ENCODE measurements at regions not wholly inside any gene's neighbourhood (a gene's known extent, or its start where the extent isn't known, plus 50 kb on each side); places are given as distances from the start of the nearest gene placed in this dataset.

DNA sequence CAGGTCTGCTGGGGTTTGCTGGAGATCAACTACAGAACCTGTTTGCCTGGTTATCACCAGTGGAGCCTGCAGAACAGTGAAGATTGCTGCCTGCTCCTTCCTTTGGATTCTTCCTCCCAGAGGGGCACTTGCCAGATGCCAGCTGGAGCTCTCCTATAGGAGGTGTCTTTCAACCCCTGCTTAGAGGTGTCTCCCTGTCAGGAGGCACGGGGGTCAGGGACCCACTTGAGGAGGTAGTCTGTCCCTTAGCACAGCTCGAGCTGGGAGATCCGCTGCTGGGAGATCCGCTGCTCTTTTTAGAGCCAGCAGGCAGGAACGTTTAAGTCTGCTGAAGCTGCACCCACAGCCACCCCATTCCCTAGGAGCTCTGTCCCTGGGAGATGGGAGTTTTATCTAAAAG lies 1806.3 kb upstream of the ADGRL3 start:
- H3K18ac ChIP-seq (ENCODE audit: extremely low read depth, low read length), result no peak overlapping the region

More for the DNA sequence above, 1806.3 kb upstream of the ADGRL3 start:
- H3K23ac ChIP-seq (ENCODE audit: insufficient read length), result no peak overlapping the region
- no peak overlapping the region for H2AK5ac ChIP-seq (ENCODE audit: low read depth, low read length)
- POLR2A ChIA-PET (ENCODE audit: partially characterized antibody), result no interaction called here
- H3K23me2 ChIP-seq (ENCODE audit: low read depth, low read length), result no peaks in the 10 kb centered on the region
- no peak overlapping the region for H3K4ac ChIP-seq (replicated peaks; ENCODE audit: insufficient read length, low read depth, low read length)
- H2BK5ac ChIP-seq (ENCODE audit: low read depth, low read length), result no peak overlapping the region
- H2AFZ ChIP-seq (ENCODE audit: low read length), result no peak overlapping the region
- TF ChIP-seq ZNF274 (IDR thresholded peaks at IDR 0.05; ENCODE audit: borderline replicate concordance, extremely low read depth, low read length) (no peak), POU5F1 (IDR thresholded peaks at IDR 0.05; ENCODE audit: low read depth, low read length) (no peak), CBX5 (IDR thresholded peaks at IDR 0.05; ENCODE audit: low read depth, low read length) (no peak), FOSL1 (IDR thresholded peaks at IDR 0.05; ENCODE audit: insufficient read depth, low read depth, low read length) (no peak), YY1 (IDR thresholded peaks at IDR 0.05; ENCODE audit: low read depth, low read length) (no peak), BRCA1 (IDR thresholded peaks at IDR 0.05; ENCODE audit: low read depth, low read length) (no peak)
- TF ChIP-seq, protein P1, sequence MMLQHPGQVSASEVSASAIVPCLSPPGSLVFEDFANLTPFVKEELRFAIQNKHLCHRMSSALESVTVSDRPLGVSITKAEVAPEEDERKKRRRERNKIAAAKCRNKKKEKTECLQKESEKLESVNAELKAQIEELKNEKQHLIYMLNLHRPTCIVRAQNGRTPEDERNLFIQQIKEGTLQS (IDR thresholded peaks at IDR 0.05; ENCODE audit: insufficient read depth, low read depth, low read length), result no peak
- H4K20me1 ChIP-seq (replicated peaks in 1 of 2; ENCODE audit: control insufficient read depth in 1 of 2, insufficient read depth in 2 of 2, low read length in 2 of 2), result no peaks in the 10 kb centered on the region
- H2BK120ac ChIP-seq (replicated peaks; ENCODE audit: low read depth, low read length), result no peak overlapping the region
- H4K91ac ChIP-seq (replicated peaks; ENCODE audit: insufficient read length, low read length), result no peak overlapping the region
- H3K9ac ChIP-seq (replicated peaks in 1 of 4; ENCODE audit: extremely low read depth in 1 of 4, low read depth in 3 of 4, low read length in 3 of 4), result no peak overlapping the region
- no peak for FAIRE-seq
- H3K14ac ChIP-seq (ENCODE audit: insufficient read length), result no peak overlapping the region
- CTCF ChIA-PET (ENCODE audit: partially characterized antibody), result interaction anchor here (1.3 kb wide), 1 partner anchor 23 kb away, joined by 4 read pairs; no protein-coding TSS in a partner anchor
- H4K8ac ChIP-seq (ENCODE audit: extremely low read depth, insufficient read depth, low read length), result no peak overlapping the region
- H3K79me2 ChIP-seq (ENCODE audit: control insufficient read depth in 1 of 2, insufficient read depth in 2 of 2, low read length in 2 of 2), result no peaks in the 10 kb centered on the region
- no peak overlapping the region for H3K27ac ChIP-seq (ENCODE audit: low read depth, low read length)
- no peaks in the 10 kb centered on the region for H3K9me3 ChIP-seq (ENCODE audit: insufficient read depth in 2 of 2, low read depth in 1 of 2, low read length in 1 of 2)
- 98% methylated on average over 5 of the region's 5 CpGs; no CpG with 5 or more reads in 1 of the 2 experiments for WGBS, 2 experiments (ENCODE audit: extremely low coverage in 1 of 2, insufficient coverage in 1 of 2, insufficient read length in 1 of 2, insufficient replicate concordance in 2 of 2, low coverage in 1 of 2, low lambda C conversion rate in 2 of 2, missing lambda C conversion rate in 1 of 2)
- H3K79me1 ChIP-seq (ENCODE audit: low read depth, low read length), result no peaks in the 10 kb centered on the region
- H2BK12ac ChIP-seq (ENCODE audit: low read depth, low read length), result no peak overlapping the region
- H3K4me1 ChIP-seq (replicated peaks in 1 of 4; ENCODE audit: control insufficient read depth in 3 of 4, insufficient read depth in 4 of 4, low read length in 3 of 4), result no peaks in the 10 kb centered on the region
- no peak overlapping the region for H2BK15ac ChIP-seq (ENCODE audit: low read length)
- DNase-seq (ENCODE audit: low read depth in 1 of 2, low spot score in 2 of 2), result no peak
- H2BK20ac ChIP-seq (ENCODE audit: low read length), result no peak overlapping the region
- H4K5ac ChIP-seq (ENCODE audit: insufficient read length, low read depth, low read length), result no peak overlapping the region
- no peaks in the 10 kb centered on the region for H3K27me3 ChIP-seq (replicated peaks in 1 of 4; ENCODE audit: control insufficient read depth in 3 of 4, extremely low read depth in 1 of 4, insufficient read depth in 3 of 4, low read length in 3 of 4)
- H3K36me3 ChIP-seq (ENCODE audit: control insufficient read depth in 2 of 4, insufficient read depth in 4 of 4, low read length in 3 of 4), result no peaks in the 10 kb centered on the region
- no peak overlapping the region for H3K4me3 ChIP-seq (ENCODE audit: extremely low read depth in 1 of 4, insufficient read depth in 2 of 4, low read depth in 3 of 4, low read length in 4 of 4)
- H3K56ac ChIP-seq (replicated peaks; ENCODE audit: insufficient read length, low read depth, low read length), result no peak overlapping the region
- H3K4me2 ChIP-seq (ENCODE audit: insufficient read depth in 1 of 2, low read depth in 2 of 2, low read length in 2 of 2), result no peak overlapping the region
